ENCODE measurements at regions not wholly inside any gene's neighbourhood (a gene's known extent, or its start where the extent isn't known, plus 50 kb on each side); places are given as distances from the start of the nearest gene placed in this dataset.
A peak's percentile ranks its signal among the peaks of the same experiment; 100 is the strongest.
"Not testable (repeated sequence)": the region's sequence is repeated elsewhere in the genome, so short reads cannot be mapped to it uniquely, and the experiment has no call there.

GRCh38 chr17:64791691-64792090 lies 127.6 kb downstream of the LRRC37A3 start:
- WGBS, 2 donors, result 72 to 81% methylated on average over 5 of the region's 5 CpGs
- H3K27ac ChIP-seq; H3K36me3 ChIP-seq; ATAC-seq; H3K4me3 ChIP-seq; FAIRE-seq; H3K4me1 ChIP-seq; H3K27me3 ChIP-seq; H3K9me3 ChIP-seq; DNase-seq; intact Hi-C loops (cut with DNase I): not testable (repeated sequence)

DNA sequence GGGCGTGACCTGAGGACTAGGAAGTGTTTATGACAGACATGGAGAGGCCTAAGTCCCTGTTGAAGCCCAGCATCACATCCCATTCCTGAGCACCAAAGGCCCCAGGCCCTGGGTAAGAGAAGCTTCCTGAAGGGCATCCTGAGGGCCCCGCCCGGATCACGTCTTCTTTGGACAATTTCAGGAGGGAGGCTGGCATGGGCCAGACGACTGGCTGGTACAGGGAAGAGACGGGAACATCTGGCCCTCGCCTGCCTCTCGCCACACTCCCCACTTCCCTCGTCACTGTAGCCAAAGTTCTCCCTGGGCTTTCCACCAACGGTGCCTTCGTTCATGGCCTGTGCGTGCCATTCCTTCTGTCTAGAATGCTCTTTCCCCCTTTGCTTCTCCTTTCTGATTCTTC lies 128.1 kb downstream of the LRRC37A3 start:
- FAIRE-seq; H3K9me3 ChIP-seq; H3K27ac ChIP-seq; ATAC-seq; H3K4me3 ChIP-seq; intact Hi-C loops (cut with DNase I); H3K4me1 ChIP-seq; H3K27me3 ChIP-seq: not testable (repeated sequence)
- H3K36me3 ChIP-seq, result peaks cover 0 to 13% (median 5%) of the 10 kb centered on the region in 3 donors
- DNase-seq, result peak in 1 of 6 donors; percentile 15
- WGBS, 2 donors, result 87 to 92% methylated on average over 12 of the region's 12 CpGs

DNA sequence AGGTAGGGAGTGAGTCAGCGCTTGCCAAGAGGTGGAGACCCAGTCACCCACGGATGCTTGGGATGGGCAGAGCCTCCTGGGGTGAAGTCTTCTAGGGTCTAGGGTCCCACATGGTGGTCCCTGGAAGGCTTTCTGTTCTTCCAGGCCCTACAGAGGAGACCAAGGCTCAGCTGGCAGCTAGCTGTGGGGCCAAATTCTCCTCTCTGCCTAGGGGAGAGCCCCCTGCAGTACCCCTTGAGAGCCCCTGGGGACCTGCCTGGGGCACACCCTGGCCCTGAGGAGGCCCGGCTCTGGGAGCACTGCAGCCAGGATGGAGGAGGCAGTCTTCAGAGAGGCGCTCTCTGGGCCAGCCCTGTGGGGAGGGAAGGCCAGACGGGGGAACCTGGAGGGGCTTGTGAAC lies 128.6 kb upstream of the SMURF2 start:
- ATAC-seq; intact Hi-C loops (cut with DNase I); DNase-seq; H3K9me3 ChIP-seq; H3K4me3 ChIP-seq; H3K27ac ChIP-seq; H3K4me1 ChIP-seq; H3K27me3 ChIP-seq; FAIRE-seq: not testable (repeated sequence)
- peaks cover 0 to 13% (median 10%) of the 10 kb centered on the region in 3 donors for H3K36me3 ChIP-seq
- 86 to 89% methylated on average over 4 to 5 of the region's 5 CpGs for WGBS, 2 donors

GRCh38 chr17:64790193-64790592 lies 128.1 kb upstream of the SMURF2 start:
- H3K27ac ChIP-seq; ATAC-seq; H3K4me1 ChIP-seq; FAIRE-seq; H3K4me3 ChIP-seq; H3K9me3 ChIP-seq; intact Hi-C loops (cut with DNase I); H3K27me3 ChIP-seq; DNase-seq: not testable (repeated sequence)
- WGBS, 2 donors, result 92 to 93% methylated on average over 5 of the region's 5 CpGs
- peaks cover 0 to 15% (median 13%) of the 10 kb centered on the region in 3 donors for H3K36me3 ChIP-seq

DNA sequence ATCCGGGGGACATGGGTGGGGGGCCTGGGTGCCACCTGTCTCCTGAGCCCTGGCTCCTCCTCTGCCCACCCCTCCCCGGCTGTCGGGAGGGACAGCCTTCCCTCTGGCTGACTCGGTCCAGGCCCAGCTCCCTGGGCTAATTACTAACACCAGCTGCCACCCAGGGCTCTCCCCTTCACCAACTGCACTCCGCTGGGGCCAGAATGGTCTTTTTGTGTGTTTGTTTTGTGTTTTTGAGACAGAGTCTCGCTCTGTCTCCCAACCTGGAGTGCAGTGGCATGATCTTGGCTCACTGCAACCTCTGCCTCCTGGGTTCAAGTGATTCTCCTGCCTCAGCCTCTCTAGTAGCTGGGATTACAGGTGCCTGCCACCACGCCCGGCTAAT lies 126.9 kb upstream of the SMURF2 start:
- 86 to 93% methylated on average over 5 to 8 of the region's 8 CpGs for WGBS, 2 donors
- H3K9me3 ChIP-seq; H3K27me3 ChIP-seq; H3K4me3 ChIP-seq; FAIRE-seq; H3K4me1 ChIP-seq; H3K27ac ChIP-seq; DNase-seq; intact Hi-C loops (cut with DNase I); ATAC-seq: not testable (repeated sequence)
- peaks cover 0 to 19% (median 13%) of the 10 kb centered on the region in 3 donors for H3K36me3 ChIP-seq

DNA sequence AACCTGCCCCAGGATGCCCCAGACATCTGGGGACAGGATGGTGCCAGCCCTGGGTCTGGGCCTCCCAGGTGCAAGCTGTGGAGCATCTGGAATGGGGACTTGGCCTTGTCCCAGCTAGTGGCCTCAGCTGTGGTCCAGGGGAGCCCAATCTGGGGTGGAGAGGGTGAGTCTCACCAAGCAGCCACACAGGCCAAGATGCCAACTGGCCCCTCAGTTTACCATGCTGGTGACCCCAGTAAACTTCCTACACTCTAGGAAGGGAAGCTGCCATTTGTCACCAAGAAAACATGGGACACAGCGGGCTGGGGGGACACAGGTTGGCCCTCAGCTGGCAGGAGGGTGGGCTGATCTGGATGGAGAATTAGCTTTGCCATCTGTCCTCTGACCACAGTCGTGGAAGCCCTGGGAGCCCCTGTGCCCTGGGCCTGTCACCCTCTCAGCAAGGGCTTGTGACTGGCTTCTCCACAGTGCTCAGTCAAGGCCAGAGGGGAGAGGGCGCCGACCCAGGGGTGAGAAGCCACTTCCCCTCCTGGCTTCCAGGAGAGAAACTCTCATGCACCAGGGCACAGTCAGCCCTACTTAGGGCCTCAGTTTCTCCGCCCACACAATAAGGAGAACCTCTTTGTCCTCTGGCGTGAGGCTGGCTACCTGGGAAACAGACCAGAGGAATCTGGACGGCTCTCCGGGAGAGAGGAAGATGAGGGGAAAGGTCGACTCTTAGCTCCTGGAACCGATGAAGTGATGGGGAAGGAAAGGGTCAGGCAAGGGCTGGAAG lies 126.4 kb upstream of the SMURF2 start:
- H3K36me3 ChIP-seq, result peaks cover 0 to 19% (median 13%) of the 10 kb centered on the region in 3 donors
- FAIRE-seq, result no peak
- no peak overlapping the region for H3K27ac ChIP-seq
- ATAC-seq, result no peak
- 83 to 85% methylated on average over 10 of the region's 10 CpGs for WGBS, 2 donors
- H3K4me3 ChIP-seq, result no peak overlapping the region
- H3K27me3 ChIP-seq, result no peaks in the 10 kb centered on the region
- H3K4me1 ChIP-seq, result no peaks in the 10 kb centered on the region
- TF ChIP-seq, protein P1, sequence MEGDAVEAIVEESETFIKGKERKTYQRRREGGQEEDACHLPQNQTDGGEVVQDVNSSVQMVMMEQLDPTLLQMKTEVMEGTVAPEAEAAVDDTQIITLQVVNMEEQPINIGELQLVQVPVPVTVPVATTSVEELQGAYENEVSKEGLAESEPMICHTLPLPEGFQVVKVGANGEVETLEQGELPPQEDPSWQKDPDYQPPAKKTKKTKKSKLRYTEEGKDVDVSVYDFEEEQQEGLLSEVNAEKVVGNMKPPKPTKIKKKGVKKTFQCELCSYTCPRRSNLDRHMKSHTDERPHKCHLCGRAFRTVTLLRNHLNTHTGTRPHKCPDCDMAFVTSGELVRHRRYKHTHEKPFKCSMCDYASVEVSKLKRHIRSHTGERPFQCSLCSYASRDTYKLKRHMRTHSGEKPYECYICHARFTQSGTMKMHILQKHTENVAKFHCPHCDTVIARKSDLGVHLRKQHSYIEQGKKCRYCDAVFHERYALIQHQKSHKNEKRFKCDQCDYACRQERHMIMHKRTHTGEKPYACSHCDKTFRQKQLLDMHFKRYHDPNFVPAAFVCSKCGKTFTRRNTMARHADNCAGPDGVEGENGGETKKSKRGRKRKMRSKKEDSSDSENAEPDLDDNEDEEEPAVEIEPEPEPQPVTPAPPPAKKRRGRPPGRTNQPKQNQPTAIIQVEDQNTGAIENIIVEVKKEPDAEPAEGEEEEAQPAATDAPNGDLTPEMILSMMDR (IDR thresholded peaks at IDR 0.05), result no peak
- H3K9me3 ChIP-seq, result no peaks in the 10 kb centered on the region
- intact Hi-C loops (cut with DNase I), result no loop called here
- DNase-seq, result peak in 1 of 6 donors; percentile 36

GRCh38 chr17:64787921-64788271 lies 125.8 kb upstream of the SMURF2 start:
- Histone ChIP-seq H3K9me3 (no peaks in the 10 kb centered on the region), H3K27ac (no peak overlapping the region), H3K27me3 (no peaks in the 10 kb centered on the region), H3K36me3 (peaks cover 0 to 19% (median 13%) of the 10 kb centered on the region in 3 donors), H3K4me3 (no peak overlapping the region), H3K4me1 (no peaks in the 10 kb centered on the region)
- intact Hi-C loops (cut with DNase I), result no loop called here
- ATAC-seq (no peak), FAIRE-seq (no peak), DNase-seq (peak in 1 of 6 donors; percentile 32)
- TF ChIP-seq, protein P1 (IDR thresholded peaks at IDR 0.05), result no peak
- WGBS, 2 donors, result 84 to 91% methylated on average over 8 of the region's 8 CpGs
